ENCODE measurements at regions not wholly inside any gene's neighbourhood (a gene's known extent, or its start where the extent isn't known, plus 50 kb on each side); places are given as distances from the start of the nearest gene placed in this dataset.

- no peaks in the 10 kb centered on the region for H4K20me1 ChIP-seq (ENCODE audit: insufficient read depth, poor library complexity, severe bottlenecking)
- no peaks in the 10 kb centered on the region for H3K9me3 ChIP-seq (ENCODE audit: low read depth)
- no peak overlapping the region for H3K4me3 ChIP-seq
- 38% methylated on average over 1 of the region's 1 CpG for WGBS (ENCODE audit: low lambda C conversion rate, missing lambda C conversion rate)
- H3K27ac ChIP-seq: no peak overlapping the region
- H2AFZ ChIP-seq: no peak overlapping the region
- TF ChIP-seq EZH2 (IDR thresholded peaks at IDR 0.05; ENCODE audit: borderline replicate concordance) (no peak), CTCF (IDR thresholded peaks at IDR 0.05; ENCODE audit: poor library complexity) (no peak), EZH2phosphoT487 (IDR thresholded peaks at IDR 0.05; ENCODE audit: low read depth, severe bottlenecking, unreplicated experiment) (no peak)
- H3K4me2 ChIP-seq: no peak overlapping the region
- H3K27me3 ChIP-seq: no peaks in the 10 kb centered on the region
- no peak for DNase-seq (ENCODE audit: low spot score)
- H3K79me2 ChIP-seq: no peaks in the 10 kb centered on the region
- no peaks in the 10 kb centered on the region for H3K9me2 ChIP-seq (replicated peaks; ENCODE audit: insufficient read depth)
- no peaks in the 10 kb centered on the region for H3K4me1 ChIP-seq (ENCODE audit: insufficient read depth)
- no peaks in the 10 kb centered on the region for H3K36me3 ChIP-seq (replicated peaks; ENCODE audit: insufficient read depth, low read depth)
Measured at GRCh38 chr11:103798026-103798425, 238.4 kb upstream of the DDI1 start.

- Histone ChIP-seq H3K9me2 (replicated peaks; ENCODE audit: insufficient read depth) (no peaks in the 10 kb centered on the region), H3K27me3 (no peaks in the 10 kb centered on the region), H3K4me1 (ENCODE audit: insufficient read depth) (no peaks in the 10 kb centered on the region), H3K79me2 (no peaks in the 10 kb centered on the region), H3K4me3 (no peak overlapping the region), H3K27ac (no peak overlapping the region), H4K20me1 (ENCODE audit: insufficient read depth, poor library complexity, severe bottlenecking) (no peaks in the 10 kb centered on the region), H3K9me3 (ENCODE audit: low read depth) (no peaks in the 10 kb centered on the region), H3K4me2 (no peak overlapping the region), H3K36me3 (replicated peaks; ENCODE audit: insufficient read depth, low read depth) (no peaks in the 10 kb centered on the region), H2AFZ (no peak overlapping the region)
- no peak for DNase-seq (ENCODE audit: low spot score)
- no peak for TF ChIP-seq EZH2phosphoT487 (IDR thresholded peaks at IDR 0.05; ENCODE audit: low read depth, severe bottlenecking, unreplicated experiment)
- no peak for TF ChIP-seq EZH2 (IDR thresholded peaks at IDR 0.05; ENCODE audit: borderline replicate concordance)
- no peak for TF ChIP-seq CTCF (IDR thresholded peaks at IDR 0.05; ENCODE audit: poor library complexity)
- WGBS (ENCODE audit: low lambda C conversion rate, missing lambda C conversion rate): 75% methylated on average over 3 of the region's 3 CpGs
Measured at GRCh38 chr11:103798446-103798845, 238.0 kb upstream of the DDI1 start.

- H3K9me3 ChIP-seq (ENCODE audit: low read depth): no peaks in the 10 kb centered on the region
- H4K20me1 ChIP-seq (ENCODE audit: insufficient read depth, poor library complexity, severe bottlenecking): no peaks in the 10 kb centered on the region
- H3K27me3 ChIP-seq: no peaks in the 10 kb centered on the region
- no peak for DNase-seq (ENCODE audit: low spot score)
- no peak overlapping the region for H3K27ac ChIP-seq
- H2AFZ ChIP-seq: no peak overlapping the region
- no peak for TF ChIP-seq EZH2 (IDR thresholded peaks at IDR 0.05; ENCODE audit: borderline replicate concordance)
- TF ChIP-seq EZH2phosphoT487 (IDR thresholded peaks at IDR 0.05; ENCODE audit: low read depth, severe bottlenecking, unreplicated experiment): no peak
- no peak for TF ChIP-seq CTCF (IDR thresholded peaks at IDR 0.05; ENCODE audit: poor library complexity)
- H3K79me2 ChIP-seq: no peaks in the 10 kb centered on the region
- H3K36me3 ChIP-seq (replicated peaks; ENCODE audit: insufficient read depth, low read depth): no peaks in the 10 kb centered on the region
- WGBS (ENCODE audit: low lambda C conversion rate, missing lambda C conversion rate): 77% methylated on average over 9 of the region's 9 CpGs
- H3K4me1 ChIP-seq (ENCODE audit: insufficient read depth): no peaks in the 10 kb centered on the region
- no peak overlapping the region for H3K4me2 ChIP-seq
- no peak overlapping the region for H3K4me3 ChIP-seq
- no peaks in the 10 kb centered on the region for H3K9me2 ChIP-seq (replicated peaks; ENCODE audit: insufficient read depth)
Measured at GRCh38 chr11:103800406-103801114, 235.9 kb upstream of the DDI1 start.
